HCT116 (cell line): ENCODE measurements at regions not wholly inside any gene's neighbourhood (a gene's known extent, or its start where the extent isn't known, plus 50 kb on each side); places are given as distances from the start of the nearest gene placed in this dataset.
A peak's percentile ranks its signal among the peaks of the same experiment; 100 is the strongest.

Source experiments
- ATAC-seq: fragments of 200-7000 bp; cut with Tn5 transposase; 2 replicates; pipeline ENCODE4 v1.9.1; 2020; ENCODE audit warnings: mild to moderate bottlenecking, moderate library complexity
- BruUV-seq: library from RNA; stranded (reverse); fragments of 400-500 nt; replicated peaks from 2 replicates; lab custom pipeline; 2021; lab: Mats Ljungman, UMichigan
- CTCF ChIA-PET: fragments of 300-600 bp; sonication (Branson Sonifier 250); formaldehyde crosslinking; loops from one replicate; lab custom pipeline; 2021; ENCODE audit warnings: antibody characterized with exemption; lab: Charles Lee
- POLR2A ChIA-PET: fragments of 300-600, 350-600 bp; sonication (Branson Sonifier 250); formaldehyde crosslinking; loops from one replicate; lab custom pipeline; 2021; ENCODE audit warnings: antibody characterized with exemption; lab: Charles Lee
- RAD21 ChIA-PET, 2 experiments: fragments of 300-600 bp; sonication (Branson Sonifier 250); formaldehyde crosslinking; loops; one replicate each; lab custom pipeline; 2023; ENCODE audit warnings: low total read pairs in 2 of 2; ENCODE audit not compliant: uncharacterized antibody in 2 of 2, unreplicated experiment in 2 of 2, low non-redundant PET in 1 of 2; lab: Charles Lee
- DNase-seq: peaks from one replicate; pipeline ENCODE4 v3.0.0-alpha.2; 2010; ENCODE audit warnings: low read depth, low spot score
- H2AFZ ChIP-seq: fragments of 200-600 bp; shearing (Covaris generic), sonication (generic); 2 replicates; pipeline ENCODE4 v1.6.1; 2017; ENCODE audit warnings: low read depth, mixed run types, mixed read lengths, antibody characterized with exemption, low read length; ENCODE audit not compliant: poor library complexity, severe bottlenecking
- H3K27ac ChIP-seq: 2 replicates; pipeline ENCODE4 v1.5.1; 2012; ENCODE audit warnings: low read depth, low read length
- H3K27me3 ChIP-seq: fragments of 200-600 bp; sonication (generic); 2 replicates; pipeline ENCODE4 v1.6.1; 2016; ENCODE audit warnings: mixed run types, low read length, mixed read lengths; ENCODE audit not compliant: insufficient read depth
- H3K36me3 ChIP-seq, 2 experiments: fragments of 200-500 bp in 1 of 2; fragments of 200-600 bp in 1 of 2; sonication (Bioruptor generic) in 1 of 2; sonication (generic) in 1 of 2; 2 replicates each; pipeline versions ENCODE4 v1.5.1 to v1.6.1; 2014 to 2016; ENCODE audit warnings: low read length in 2 of 2, inconsistent platforms in 1 of 2, mixed read lengths in 1 of 2, mixed run types in 1 of 2; ENCODE audit not compliant: insufficient read depth in 2 of 2, control insufficient read depth in 1 of 2
- H3K4me1 ChIP-seq, 2 experiments: fragments of 200-600 bp in 1 of 2; sonication (generic) in 1 of 2; 2 replicates each; pipeline versions ENCODE4 v1.5.1 to v1.6.1; 2012 to 2017; ENCODE audit warnings: low read length in 2 of 2, inconsistent platforms in 1 of 2, mild to moderate bottlenecking in 1 of 2, mixed read lengths in 1 of 2, mixed run types in 1 of 2, moderate library complexity in 1 of 2; ENCODE audit not compliant: insufficient read depth in 2 of 2, control insufficient read depth in 1 of 2
- H3K4me2 ChIP-seq: fragments of 200-600 bp; sonication (generic); 2 replicates; pipeline ENCODE4 v1.6.1; 2017; ENCODE audit warnings: mixed run types, low read length, mixed read lengths
- H3K4me3 ChIP-seq, 2 experiments: fragments of 200-600 bp in 1 of 2; sonication (generic) in 1 of 2; replicated peaks in 1 of 2; 2 replicates each; pipeline ENCODE4 v1.5.1; 2011 to 2016; ENCODE audit warnings: low read length in 2 of 2, control low read depth in 1 of 2, low read depth in 1 of 2, mild to moderate bottlenecking in 1 of 2, mixed read lengths in 1 of 2, mixed run types in 1 of 2
- H3K79me2 ChIP-seq: fragments of 200-600 bp; sonication (generic); 2 replicates; pipeline ENCODE4 v1.6.1; 2017; ENCODE audit warnings: mild to moderate bottlenecking, mixed run types, low read length, moderate library complexity, mixed read lengths; ENCODE audit not compliant: insufficient read depth
- H3K9ac ChIP-seq: fragments of 200-600 bp; sonication (generic); 2 replicates; pipeline ENCODE4 v1.6.1; 2016; ENCODE audit warnings: low read length, mixed read lengths
- H3K9me2 ChIP-seq: fragments of 200-600 bp; sonication (generic), shearing (Covaris generic); 2 replicates; pipeline ENCODE4 v1.6.1; 2017; ENCODE audit warnings: mixed run types, mild to moderate bottlenecking, moderate library complexity; ENCODE audit not compliant: insufficient read depth
- H3K9me3 ChIP-seq, 2 experiments: fragments of 200-500 bp in 1 of 2; fragments of 200-600 bp in 1 of 2; sonication (Bioruptor generic) in 1 of 2; sonication (generic) in 1 of 2; 2 replicates each; pipeline ENCODE4 v1.6.1; 2014 to 2017; ENCODE audit warnings: low read length in 2 of 2, mixed read lengths in 2 of 2, inconsistent platforms in 1 of 2, low read depth in 1 of 2, mild to moderate bottlenecking in 1 of 2, mixed run types in 1 of 2, moderate library complexity in 1 of 2; ENCODE audit not compliant: control insufficient read depth in 1 of 2, insufficient read depth in 1 of 2
- H4K20me1 ChIP-seq: fragments of 200-600 bp; sonication (generic), shearing (Covaris generic); 2 replicates; pipeline ENCODE4 v1.6.1; 2017; ENCODE audit warnings: mixed run types, mild to moderate bottlenecking, moderate library complexity; ENCODE audit not compliant: insufficient read depth
- ATF3 ChIP-seq: IDR thresholded peaks from 2 replicates; pipeline ENCODE4 v1.6.1; 2012
- CEBPB ChIP-seq: IDR thresholded peaks from 2 replicates; pipeline ENCODE4 v1.6.1; 2012; ENCODE audit warnings: low read depth
- JUND ChIP-seq: IDR thresholded peaks from 2 replicates; pipeline ENCODE4 v1.6.1; 2012
- MAX ChIP-seq: IDR thresholded peaks from 2 replicates; pipeline ENCODE4 v1.6.1; 2012
- POLR2AphosphoS5 ChIP-seq: IDR thresholded peaks from 2 replicates; pipeline ENCODE4 v1.6.1; 2011; ENCODE audit warnings: mild to moderate bottlenecking, low read depth, low read length, moderate library complexity
- SIN3A ChIP-seq: IDR thresholded peaks from 2 replicates; pipeline ENCODE4 v1.6.1; 2012; ENCODE audit warnings: low read depth
- SP1 ChIP-seq: IDR thresholded peaks from 2 replicates; pipeline ENCODE4 v1.6.1; 2012; ENCODE audit warnings: low read depth
- SRF ChIP-seq: IDR thresholded peaks from 2 replicates; pipeline ENCODE4 v1.6.1; 2012; ENCODE audit warnings: low read depth
- TCF7L2 ChIP-seq: IDR thresholded peaks from 2 replicates; pipeline ENCODE4 v1.7.0; 2011; ENCODE audit warnings: borderline replicate concordance, inconsistent platforms; ENCODE audit not compliant: insufficient read depth, insufficient read length; ENCODE audit errors: extremely low read depth
- YY1 ChIP-seq: IDR thresholded peaks from 2 replicates; pipeline ENCODE4 v1.6.1; 2011; ENCODE audit warnings: low read length, low read depth, moderate library complexity, mild to moderate bottlenecking; ENCODE audit not compliant: insufficient replicate concordance; ENCODE audit errors: extremely low read depth
- ZFX ChIP-seq: fragments of 450-650 bp; IDR thresholded peaks from 2 replicates; pipeline ENCODE4 v1.6.1; 2017
- ZNF274 ChIP-seq: fragments of 200-500 bp; sonication (Bioruptor generic); IDR thresholded peaks from 2 replicates; pipeline ENCODE4 v1.6.1; 2014; ENCODE audit warnings: mild to moderate bottlenecking, low read depth, low read length, inconsistent platforms
- intact Hi-C: fragments of 100-400 bp; cut with micrococcal nuclease; formaldehyde crosslinking; loops from 2 replicates; pipeline ENCODE4 v1.10.0; 2022

GRCh38 chr20:1801929-1802306 lies 93.3 kb upstream of the SIRPA start:
- intact Hi-C loops = no loop called here
- no TSS peak for BruUV-seq
- Histone ChIP-seq H3K9ac (no peak overlapping the region), H4K20me1 (no peaks in the 10 kb centered on the region), H3K9me2 (no peaks in the 10 kb centered on the region), H3K79me2 (no peaks in the 10 kb centered on the region), H3K27me3 (no peaks in the 10 kb centered on the region), H3K4me3 (peak overlapping the region in 1 of 2 experiments; percentile 18; a peak in 1 of 4 replicates), H3K4me2 (peak overlapping the region; percentile 65), H3K4me1 (peaks cover 0 to 14% of the 10 kb centered on the region in 2 experiments; a peak in 3 of 4 replicates), H3K36me3 (no peaks in the 10 kb centered on the region), H3K27ac (no peak overlapping the region), H3K9me3 (no peaks in the 10 kb centered on the region), H2AFZ (peak overlapping the region; percentile 44)
- TF ChIP-seq ZFX = no peak
- TF ChIP-seq SP1 = no peak
- no peak for TF ChIP-seq POLR2AphosphoS5
- TF ChIP-seq YY1 = no peak
- TF ChIP-seq SRF = no peak
- TF ChIP-seq SIN3A = no peak
- TF ChIP-seq TCF7L2 = no peak
- TF ChIP-seq ZNF274 = no peak
- TF ChIP-seq ATF3 = no peak
- no peak for TF ChIP-seq MAX
- TF ChIP-seq CEBPB = no peak
- no peak for TF ChIP-seq JUND
- ChIA-PET CTCF (interaction anchor here (0.6 to 2.2 kb wide), 8 partner anchors 20 to 370 kb away, joined by 3 to 11 read pairs (median 4); no protein-coding TSS in a partner anchor), POLR2A (no interaction called here), RAD21 (interaction anchor here in 1 of 2 experiments (0.6 kb wide), 1 partner anchor 21 kb away, joined by 3 read pairs; no protein-coding TSS in a partner anchor)
- DNase-seq (no peak), ATAC-seq (no peak)
